Peyer's patch (tissue), 4 donors: ENCODE measurements at regions not wholly inside any gene's neighbourhood (a gene's known extent, or its start where the extent isn't known, plus 50 kb on each side); places are given as distances from the start of the nearest gene placed in this dataset.

Experiments used
- DNase-seq, 3 donors: peaks; one replicate each; pipeline ENCODE4 v3.0.0-alpha.2; 2017 to 2019
- H3K27ac ChIP-seq, 4 donors: fragments of 200-600 bp; sonication (generic); one replicate each; pipeline ENCODE4 v1.5.1; 2016 to 2019
- H3K27me3 ChIP-seq, 2 donors: fragments of 200-600 bp; sonication (generic); one replicate each; pipeline ENCODE4 v1.5.1; 2019
- H3K36me3 ChIP-seq, 3 donors: fragments of 200-600 bp; sonication (generic); one replicate each; pipeline ENCODE4 v1.5.1; 2016 to 2019
- H3K4me1 ChIP-seq, 4 donors: fragments of 200-600 bp; sonication (generic); one replicate each; pipeline ENCODE4 v1.5.1; 2016 to 2019
- H3K4me3 ChIP-seq, 4 donors: fragments of 200-600 bp; sonication (generic); 1 replicate in 3 of 4; 2 replicates in 1 of 4; pipeline ENCODE4 v1.5.1; 2016 to 2019; ENCODE audit warnings: mild to moderate bottlenecking in 1 of 4
- H3K9me3 ChIP-seq, 4 donors: fragments of 200-600 bp; sonication (generic); one replicate each; pipeline ENCODE4 v1.5.1; 2016 to 2019; ENCODE audit warnings: mild to moderate bottlenecking in 1 of 4
- CTCF ChIP-seq, 6 experiments: fragments of 450-650 bp in 4 of 6; fragments of 200-600 bp in 2 of 6; sonication (generic) in 1 of 6; IDR thresholded peaks; one replicate each; pipeline ENCODE4 v1.5.1; 2017 to 2019; ENCODE audit warnings: antibody characterized with exemption in 6 of 6, mild to moderate bottlenecking in 3 of 6, moderate library complexity in 1 of 6
- POLR2A ChIP-seq, 2 donors: fragments of 450-650 bp; IDR thresholded peaks; one replicate each; pipeline ENCODE4 v1.5.1; 2017; ENCODE audit warnings: antibody characterized with exemption in 2 of 2, mild to moderate bottlenecking in 2 of 2, moderate library complexity in 2 of 2

- no peaks in the 10 kb centered on the region for H3K27me3 ChIP-seq
- TF ChIP-seq CTCF (IDR thresholded peaks at IDR 0.05): no peak
- no peak for TF ChIP-seq POLR2A (IDR thresholded peaks at IDR 0.05)
- no peak overlapping the region for H3K4me3 ChIP-seq
- no peaks in the 10 kb centered on the region for H3K9me3 ChIP-seq
- no peak for DNase-seq
- no peaks in the 10 kb centered on the region for H3K36me3 ChIP-seq
- no peak overlapping the region for H3K27ac ChIP-seq
- H3K4me1 ChIP-seq: no peaks in the 10 kb centered on the region
Observed at GRCh38 chr5:90168399-90168798, 241.2 kb downstream of the CETN3 start.

- Histone ChIP-seq H3K4me1 (no peaks in the 10 kb centered on the region), H3K27ac (no peak overlapping the region), H3K4me3 (no peak overlapping the region), H3K27me3 (no peaks in the 10 kb centered on the region), H3K36me3 (no peaks in the 10 kb centered on the region), H3K9me3 (no peaks in the 10 kb centered on the region)
- TF ChIP-seq POLR2A (IDR thresholded peaks at IDR 0.05) (no peak), CTCF (IDR thresholded peaks at IDR 0.05) (no peak)
- DNase-seq: no peak
Observed at GRCh38 chr5:90166816-90167215, 242.7 kb downstream of the CETN3 start.

- Histone ChIP-seq H3K4me3 (no peak overlapping the region), H3K27ac (no peak overlapping the region), H3K36me3 (no peaks in the 10 kb centered on the region), H3K27me3 (no peaks in the 10 kb centered on the region), H3K9me3 (no peaks in the 10 kb centered on the region), H3K4me1 (no peaks in the 10 kb centered on the region)
- TF ChIP-seq POLR2A (IDR thresholded peaks at IDR 0.05) (no peak), CTCF (IDR thresholded peaks at IDR 0.05) (no peak)
- no peak for DNase-seq
Observed at GRCh38 chr5:90162324-90162723, 247.2 kb downstream of the CETN3 start.

GRCh38 chr5:90161414-90161813 is 248.1 kb downstream of the CETN3 start:
- peak in 1 of 3 donors; percentile 17 for DNase-seq
- Histone ChIP-seq H3K27me3 (no peaks in the 10 kb centered on the region), H3K9me3 (no peaks in the 10 kb centered on the region), H3K4me1 (no peaks in the 10 kb centered on the region), H3K27ac (no peak overlapping the region), H3K36me3 (no peaks in the 10 kb centered on the region), H3K4me3 (no peak overlapping the region)
- TF ChIP-seq CTCF (IDR thresholded peaks at IDR 0.05): no peak
- no peak for TF ChIP-seq POLR2A (IDR thresholded peaks at IDR 0.05)

- H3K4me3 ChIP-seq: no peak overlapping the region
- no peaks in the 10 kb centered on the region for H3K4me1 ChIP-seq
- no peak for TF ChIP-seq CTCF (IDR thresholded peaks at IDR 0.05)
- no peak for TF ChIP-seq POLR2A (IDR thresholded peaks at IDR 0.05)
- DNase-seq: no peak
- no peaks in the 10 kb centered on the region for H3K9me3 ChIP-seq
- H3K27me3 ChIP-seq: no peaks in the 10 kb centered on the region
- H3K27ac ChIP-seq: no peak overlapping the region
- no peaks in the 10 kb centered on the region for H3K36me3 ChIP-seq
Observed at GRCh38 chr5:90158131-90158530, 251.4 kb downstream of the CETN3 start.

GRCh38 chr5:90153031-90153430 is 256.5 kb downstream of the CETN3 start:
- no peaks in the 10 kb centered on the region for H3K27me3 ChIP-seq
- no peak overlapping the region for H3K27ac ChIP-seq
- TF ChIP-seq CTCF (IDR thresholded peaks at IDR 0.05): no peak
- no peak for TF ChIP-seq POLR2A (IDR thresholded peaks at IDR 0.05)
- no peak overlapping the region for H3K4me3 ChIP-seq
- no peaks in the 10 kb centered on the region for H3K36me3 ChIP-seq
- H3K9me3 ChIP-seq: no peaks in the 10 kb centered on the region
- no peaks in the 10 kb centered on the region for H3K4me1 ChIP-seq
- no peak for DNase-seq
